OCI-LY7 (cell line): ENCODE measurements at regions not wholly inside any gene's neighbourhood (a gene's known extent, or its start where the extent isn't known, plus 50 kb on each side); places are given as distances from the start of the nearest gene placed in this dataset.
A peak's percentile ranks its signal among the peaks of the same experiment; 100 is the strongest.

Experiments used
- BruUV-seq: library from RNA; stranded (reverse); fragments of 400-500 nt; replicated peaks from 2 replicates; lab custom pipeline; 2021; lab: Mats Ljungman, UMichigan
- CTCF ChIA-PET: fragments of 300-600 bp; sonication (Branson Sonifier 250); formaldehyde crosslinking; loops from one replicate; lab custom pipeline; 2022; ENCODE audit warnings: antibody characterized with exemption; ENCODE audit not compliant: unreplicated experiment; lab: Charles Lee
- POLR2A ChIA-PET: fragments of 300-600 bp; sonication (Branson Sonifier 250); formaldehyde crosslinking; loops from one replicate; lab custom pipeline; 2022; ENCODE audit warnings: antibody characterized with exemption; lab: Charles Lee
- DNase-seq: peaks from one replicate; pipeline ENCODE4 v3.0.0-alpha.2; 2015; ENCODE audit warnings: low spot score
- H2AFZ ChIP-seq: fragments of 200-600 bp; sonication (generic), shearing (Covaris generic); 2 replicates; pipeline ENCODE4 v1.6.1; 2014; ENCODE audit warnings: mild to moderate bottlenecking, antibody characterized with exemption, low read length, moderate library complexity
- H3K27ac ChIP-seq: fragments of 200-600 bp; sonication (generic); 2 replicates; pipeline ENCODE4 v1.5.1; 2014; ENCODE audit warnings: mixed run types, low read depth, mild to moderate bottlenecking, moderate library complexity, low read length, inconsistent platforms; ENCODE audit not compliant: poor library complexity, severe bottlenecking
- H3K36me3 ChIP-seq: fragments of 200-600 bp; sonication (generic); 2 replicates; pipeline ENCODE4 v1.6.1; 2014; ENCODE audit warnings: mild to moderate bottlenecking, antibody characterized with exemption, low read length, moderate library complexity, mixed read lengths; ENCODE audit not compliant: insufficient read depth
- H3K4me1 ChIP-seq: fragments of 200-600 bp; sonication (generic); 2 replicates; pipeline ENCODE4 v1.5.1; 2014; ENCODE audit warnings: mild to moderate bottlenecking, low read length; ENCODE audit not compliant: insufficient read depth, poor library complexity, severe bottlenecking
- H3K4me2 ChIP-seq: fragments of 200-600 bp; sonication (generic); 2 replicates; pipeline ENCODE4 v1.6.1; 2014; ENCODE audit warnings: mild to moderate bottlenecking, low read length
- H3K4me3 ChIP-seq: fragments of 200-600 bp; sonication (generic); 2 replicates; pipeline ENCODE4 v1.5.1; 2014; ENCODE audit warnings: mild to moderate bottlenecking, low read depth, low read length; ENCODE audit not compliant: poor library complexity, severe bottlenecking
- H3K79me2 ChIP-seq: fragments of 200-600 bp; sonication (generic); 2 replicates; pipeline ENCODE4 v1.6.1; 2016; ENCODE audit warnings: low read depth, mild to moderate bottlenecking, low read length, moderate library complexity, mixed read lengths; ENCODE audit not compliant: insufficient read depth
- H3K9me2 ChIP-seq: fragments of 200-600 bp; sonication (generic); 2 replicates; pipeline ENCODE4 v1.6.1; 2016; ENCODE audit warnings: mild to moderate bottlenecking, low read length, mixed read lengths; ENCODE audit not compliant: insufficient read depth
- H3K9me3 ChIP-seq: fragments of 200-600 bp; sonication (generic); 2 replicates; pipeline ENCODE4 v1.6.1; 2014; ENCODE audit warnings: mild to moderate bottlenecking, mixed run types, low read length, mixed read lengths
- H4K20me1 ChIP-seq: fragments of 200-600 bp; sonication (generic); 2 replicates; pipeline ENCODE4 v1.6.1; 2014; ENCODE audit warnings: mild to moderate bottlenecking, antibody characterized with exemption, low read length, moderate library complexity, mixed read lengths; ENCODE audit not compliant: insufficient read depth
- EZH2phosphoT487 ChIP-seq: fragments of 200-600 bp; sonication (generic); IDR thresholded peaks from 2 replicates; pipeline ENCODE4 v1.6.1; 2018; ENCODE audit warnings: low read depth, borderline replicate concordance, mild to moderate bottlenecking, mixed run types, antibody characterized with exemption, low read length, moderate library complexity, mixed read lengths
- intact Hi-C: fragments of 100-400 bp; cut with micrococcal nuclease; formaldehyde crosslinking; loops from one replicate; pipeline ENCODE4 v1.10.0; 2022; ENCODE audit not compliant: unreplicated experiment
- TF ChIP-seq, protein P1 (sequence below): fragments of 200-600 bp; sonication (generic); conservative IDR thresholded peaks from 2 replicates; pipeline ENCODE4 v1.5.1; 2014; ENCODE audit warnings: mild to moderate bottlenecking, antibody characterized with exemption, low read length, moderate library complexity, mixed read lengths

- TF ChIP-seq, protein P1, sequence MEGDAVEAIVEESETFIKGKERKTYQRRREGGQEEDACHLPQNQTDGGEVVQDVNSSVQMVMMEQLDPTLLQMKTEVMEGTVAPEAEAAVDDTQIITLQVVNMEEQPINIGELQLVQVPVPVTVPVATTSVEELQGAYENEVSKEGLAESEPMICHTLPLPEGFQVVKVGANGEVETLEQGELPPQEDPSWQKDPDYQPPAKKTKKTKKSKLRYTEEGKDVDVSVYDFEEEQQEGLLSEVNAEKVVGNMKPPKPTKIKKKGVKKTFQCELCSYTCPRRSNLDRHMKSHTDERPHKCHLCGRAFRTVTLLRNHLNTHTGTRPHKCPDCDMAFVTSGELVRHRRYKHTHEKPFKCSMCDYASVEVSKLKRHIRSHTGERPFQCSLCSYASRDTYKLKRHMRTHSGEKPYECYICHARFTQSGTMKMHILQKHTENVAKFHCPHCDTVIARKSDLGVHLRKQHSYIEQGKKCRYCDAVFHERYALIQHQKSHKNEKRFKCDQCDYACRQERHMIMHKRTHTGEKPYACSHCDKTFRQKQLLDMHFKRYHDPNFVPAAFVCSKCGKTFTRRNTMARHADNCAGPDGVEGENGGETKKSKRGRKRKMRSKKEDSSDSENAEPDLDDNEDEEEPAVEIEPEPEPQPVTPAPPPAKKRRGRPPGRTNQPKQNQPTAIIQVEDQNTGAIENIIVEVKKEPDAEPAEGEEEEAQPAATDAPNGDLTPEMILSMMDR = no peak
- no peak for TF ChIP-seq EZH2phosphoT487
- DNase-seq = no peak
- H3K9me2 ChIP-seq = no peaks in the 10 kb centered on the region
- ChIA-PET CTCF (no interaction called here), POLR2A (interaction anchor here (0.6 kb wide), 1 partner anchor 594 kb away, joined by 5 read pairs; no protein-coding TSS in a partner anchor)
- peak overlapping the region; percentile 19; the same call in 1 of the 2 replicates for H2AFZ ChIP-seq
- no peaks in the 10 kb centered on the region for H3K9me3 ChIP-seq
- no TSS peak for BruUV-seq
- no peak overlapping the region for H3K4me3 ChIP-seq
- no peaks in the 10 kb centered on the region for H3K36me3 ChIP-seq
- intact Hi-C loops = no loop called here
- no peak overlapping the region for H3K27ac ChIP-seq
- H3K4me2 ChIP-seq = no peak overlapping the region
- H3K79me2 ChIP-seq = no peaks in the 10 kb centered on the region
- H3K4me1 ChIP-seq = no peaks in the 10 kb centered on the region
- no peaks in the 10 kb centered on the region for H4K20me1 ChIP-seq
Measured at GRCh38 chr6:92719773-92720172, 699.6 kb downstream of the EPHA7 start.

- no peaks in the 10 kb centered on the region for H4K20me1 ChIP-seq
- no peak overlapping the region for H3K4me2 ChIP-seq
- DNase-seq = no peak
- BruUV-seq = no TSS peak
- no peaks in the 10 kb centered on the region for H3K9me3 ChIP-seq
- H3K9me2 ChIP-seq = no peaks in the 10 kb centered on the region
- no peak for TF ChIP-seq EZH2phosphoT487
- TF ChIP-seq, protein P1 = no peak
- H3K36me3 ChIP-seq = no peaks in the 10 kb centered on the region
- POLR2A ChIA-PET = no interaction called here
- H3K27ac ChIP-seq = no peak overlapping the region
- intact Hi-C loops = no loop called here
- CTCF ChIA-PET = no interaction called here
- no peak overlapping the region for H3K4me3 ChIP-seq
- no peaks in the 10 kb centered on the region for H3K79me2 ChIP-seq
- no peak overlapping the region for H2AFZ ChIP-seq
- no peaks in the 10 kb centered on the region for H3K4me1 ChIP-seq
Measured at GRCh38 chr6:92716638-92717037, 702.7 kb downstream of the EPHA7 start.

DNA sequence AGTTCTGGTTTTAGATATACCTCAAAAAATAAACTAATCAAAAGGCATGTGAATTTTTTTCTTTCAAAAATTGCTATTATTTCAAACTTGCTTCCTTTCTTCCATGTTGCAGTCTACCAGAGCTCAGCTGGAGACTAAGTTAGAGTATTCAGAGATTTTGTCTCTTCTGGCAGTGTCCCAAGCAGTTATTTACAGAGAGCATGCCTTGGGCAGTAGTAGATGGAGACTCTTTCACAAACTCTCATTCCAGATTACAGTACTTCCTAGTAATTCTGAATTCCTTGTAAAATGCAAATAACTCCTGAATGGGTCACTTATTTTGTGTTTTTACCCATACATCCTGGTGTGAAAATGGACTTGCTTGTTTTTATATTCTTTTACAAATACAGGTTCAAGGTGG lies 703.4 kb downstream of the EPHA7 start:
- POLR2A ChIA-PET = interaction anchor here (1.1 kb wide), 1 partner anchor 19 kb away, joined by 3 read pairs; no protein-coding TSS in a partner anchor
- H3K4me3 ChIP-seq = no peak overlapping the region
- CTCF ChIA-PET = no interaction called here
- no peak overlapping the region for H2AFZ ChIP-seq
- H3K36me3 ChIP-seq = no peaks in the 10 kb centered on the region
- no peak overlapping the region for H3K27ac ChIP-seq
- no peaks in the 10 kb centered on the region for H3K79me2 ChIP-seq
- H3K4me2 ChIP-seq = no peak overlapping the region
- H3K4me1 ChIP-seq = no peaks in the 10 kb centered on the region
- BruUV-seq = no TSS peak
- H3K9me3 ChIP-seq = no peaks in the 10 kb centered on the region
- H4K20me1 ChIP-seq = no peaks in the 10 kb centered on the region
- no peak for DNase-seq
- no peaks in the 10 kb centered on the region for H3K9me2 ChIP-seq
- intact Hi-C loops = no loop called here
- no peak for TF ChIP-seq EZH2phosphoT487
- TF ChIP-seq, protein P1 = no peak
